Tibial nerve (tissue), 4 donors: ENCODE measurements at regions not wholly inside any gene's neighbourhood (a gene's known extent, or its start where the extent isn't known, plus 50 kb on each side); places are given as distances from the start of the nearest gene placed in this dataset.
A peak's percentile ranks its signal among the peaks of the same experiment; 100 is the strongest.

Experiments used
- DNase-seq, 2 donors: peaks; one replicate each; pipeline ENCODE4 v3.0.0-alpha.2; 2019; ENCODE audit warnings: low spot score in 2 of 2
- H3K27ac ChIP-seq, 4 donors: fragments of 200-600 bp; sonication (generic) in 3 of 4; one replicate each; pipeline ENCODE4 v1.5.1; 2017 to 2019; ENCODE audit warnings: mild to moderate bottlenecking in 1 of 4
- H3K27me3 ChIP-seq, 2 donors: fragments of 200-600 bp; sonication (generic) in 1 of 2; one replicate each; pipeline versions ENCODE4 v1.5.1 to v1.6.0; 2017 to 2019
- H3K36me3 ChIP-seq, 3 donors: fragments of 200-600 bp; sonication (generic); one replicate each; pipeline ENCODE4 v1.5.1; 2018 to 2019
- H3K4me1 ChIP-seq, 4 donors: fragments of 200-600 bp; sonication (generic) in 3 of 4; one replicate each; pipeline ENCODE4 v1.5.1; 2017 to 2019
- H3K4me3 ChIP-seq, 4 donors: fragments of 200-600 bp; sonication (generic) in 3 of 4; one replicate each; pipeline ENCODE4 v1.5.1; 2017 to 2019; ENCODE audit warnings: mild to moderate bottlenecking in 1 of 4, moderate library complexity in 1 of 4
- H3K9me3 ChIP-seq, 4 donors: fragments of 200-600 bp; sonication (generic) in 3 of 4; one replicate each; pipeline ENCODE4 v1.5.1; 2017 to 2019
- EP300 ChIP-seq, 2 donors: sonication (generic); formaldehyde crosslinking; IDR thresholded peaks; one replicate each; pipeline ENCODE4 v1.6.1; 2017; ENCODE audit warnings: antibody characterized with exemption in 2 of 2, mild to moderate bottlenecking in 1 of 2
- POLR2A ChIP-seq, 2 donors: fragments of 450-650 bp; IDR thresholded peaks; one replicate each; pipeline ENCODE4 v1.6.1; 2017; ENCODE audit warnings: antibody characterized with exemption in 2 of 2, mild to moderate bottlenecking in 2 of 2, moderate library complexity in 2 of 2
- WGBS, 2 donors: methylation state at CpG; one replicate each; pipeline ENCODE4 v1.1.5; 2018; 5-methylcytosine and 5-hydroxymethylcytosine counted together
- TF ChIP-seq, protein P1 (sequence below), 5 experiments: fragments of 200-600 bp in 3 of 5; fragments of 450-650 bp in 2 of 5; sonication (generic) in 3 of 5; IDR thresholded peaks; one replicate each; pipeline ENCODE4 v1.5.1; 2016 to 2019; ENCODE audit warnings: antibody characterized with exemption in 5 of 5, mild to moderate bottlenecking in 3 of 5, moderate library complexity in 2 of 5

DNA sequence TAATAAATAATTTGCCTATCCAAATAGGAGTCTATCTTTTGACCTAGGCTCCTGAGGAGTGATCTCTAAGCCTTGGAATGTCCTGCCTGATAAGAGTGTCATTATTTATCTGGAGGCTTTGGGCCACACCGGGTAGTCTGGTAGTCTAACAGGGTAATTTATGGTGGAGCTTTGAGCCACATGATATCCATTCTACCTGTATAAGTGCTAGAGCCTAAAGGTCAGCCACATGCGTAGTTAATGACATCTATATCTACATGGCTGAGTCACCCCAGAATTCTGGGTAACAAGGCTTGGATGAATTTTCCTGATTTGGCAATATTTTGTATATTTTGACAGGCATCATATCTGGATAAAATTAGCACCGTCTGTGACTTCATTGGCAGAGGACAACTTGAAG is 681.4 kb downstream of the MCTP2 start:
- no peak for DNase-seq
- H3K4me3 ChIP-seq: no peak overlapping the region
- no peak overlapping the region for H3K27ac ChIP-seq
- H3K4me1 ChIP-seq: peaks cover 0 to 5% (median 0%) of the 10 kb centered on the region in 4 donors
- peaks cover 0 to 19% (median 8%) of the 10 kb centered on the region in 4 donors for H3K9me3 ChIP-seq
- 75 to 81% methylated on average over 3 of the region's 3 CpGs for WGBS, 2 donors
- H3K27me3 ChIP-seq: no peaks in the 10 kb centered on the region
- TF ChIP-seq POLR2A (IDR thresholded peaks at IDR 0.05) (no peak), EP300 (IDR thresholded peaks at IDR 0.05) (no peak)
- TF ChIP-seq, protein P1, sequence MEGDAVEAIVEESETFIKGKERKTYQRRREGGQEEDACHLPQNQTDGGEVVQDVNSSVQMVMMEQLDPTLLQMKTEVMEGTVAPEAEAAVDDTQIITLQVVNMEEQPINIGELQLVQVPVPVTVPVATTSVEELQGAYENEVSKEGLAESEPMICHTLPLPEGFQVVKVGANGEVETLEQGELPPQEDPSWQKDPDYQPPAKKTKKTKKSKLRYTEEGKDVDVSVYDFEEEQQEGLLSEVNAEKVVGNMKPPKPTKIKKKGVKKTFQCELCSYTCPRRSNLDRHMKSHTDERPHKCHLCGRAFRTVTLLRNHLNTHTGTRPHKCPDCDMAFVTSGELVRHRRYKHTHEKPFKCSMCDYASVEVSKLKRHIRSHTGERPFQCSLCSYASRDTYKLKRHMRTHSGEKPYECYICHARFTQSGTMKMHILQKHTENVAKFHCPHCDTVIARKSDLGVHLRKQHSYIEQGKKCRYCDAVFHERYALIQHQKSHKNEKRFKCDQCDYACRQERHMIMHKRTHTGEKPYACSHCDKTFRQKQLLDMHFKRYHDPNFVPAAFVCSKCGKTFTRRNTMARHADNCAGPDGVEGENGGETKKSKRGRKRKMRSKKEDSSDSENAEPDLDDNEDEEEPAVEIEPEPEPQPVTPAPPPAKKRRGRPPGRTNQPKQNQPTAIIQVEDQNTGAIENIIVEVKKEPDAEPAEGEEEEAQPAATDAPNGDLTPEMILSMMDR (IDR thresholded peaks at IDR 0.05): no peak
- H3K36me3 ChIP-seq: no peaks in the 10 kb centered on the region

DNA sequence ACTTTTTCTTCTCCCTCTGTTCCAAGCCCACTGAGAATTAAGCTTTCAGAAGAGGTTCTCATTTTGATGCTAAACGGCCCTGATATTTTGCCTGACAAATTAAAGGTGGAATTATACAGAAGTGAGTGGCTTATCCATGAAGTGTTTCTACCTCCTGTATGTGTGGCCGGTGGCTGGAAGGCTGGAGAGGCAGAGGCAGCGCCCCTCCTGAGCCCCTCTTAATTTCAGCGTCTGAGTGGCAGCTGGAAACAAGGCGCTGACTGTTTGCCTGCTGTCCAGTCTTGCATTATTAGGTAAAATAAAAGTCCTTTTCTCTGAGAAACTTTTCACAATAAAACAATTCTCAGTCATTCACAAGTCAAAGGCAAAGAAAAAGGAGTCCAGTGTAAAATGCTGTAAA is 685.7 kb downstream of the MCTP2 start:
- no peaks in the 10 kb centered on the region for H3K36me3 ChIP-seq
- TF ChIP-seq POLR2A (IDR thresholded peaks at IDR 0.05): no peak
- no peak for TF ChIP-seq EP300 (IDR thresholded peaks at IDR 0.05)
- TF ChIP-seq, protein P1 (IDR thresholded peaks at IDR 0.05): no peak
- peak overlapping the region in 2 of 4 donors; percentile 32 to 77 for H3K27ac ChIP-seq
- 42 to 47% methylated on average over 5 of the region's 5 CpGs for WGBS, 2 donors
- no peak overlapping the region for H3K4me3 ChIP-seq
- H3K27me3 ChIP-seq: no peaks in the 10 kb centered on the region
- peaks cover 0 to 7% (median 0%) of the 10 kb centered on the region in 4 donors for H3K4me1 ChIP-seq
- no peak for DNase-seq
- H3K9me3 ChIP-seq: peaks cover 0 to under 1% (median 0%) of the 10 kb centered on the region in 4 donors

DNA sequence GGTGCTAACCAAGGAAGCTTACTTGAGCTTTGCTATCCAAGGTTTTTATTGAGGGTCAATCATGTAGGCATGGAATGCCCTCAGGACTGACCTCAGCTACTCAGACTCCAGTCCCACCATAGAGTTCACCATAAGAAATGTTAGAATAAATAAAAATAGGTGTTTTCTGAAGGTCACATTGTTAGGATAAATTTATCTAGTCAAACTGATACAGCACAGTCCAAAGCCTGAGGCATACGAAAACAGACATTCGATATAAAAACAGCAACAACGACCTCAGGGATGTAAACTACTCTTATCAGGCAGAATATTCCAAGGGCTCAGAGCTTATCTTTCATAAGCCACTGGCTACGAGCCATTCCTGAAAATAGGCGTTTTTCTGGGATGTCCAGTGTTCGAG is 690.6 kb downstream of the MCTP2 start:
- DNase-seq: no peak
- Histone ChIP-seq H3K9me3 (no peaks in the 10 kb centered on the region), H3K27me3 (no peaks in the 10 kb centered on the region), H3K4me1 (peaks cover 0 to 29% (median 3%) of the 10 kb centered on the region in 4 donors), H3K27ac (no peak overlapping the region), H3K4me3 (no peak overlapping the region), H3K36me3 (no peaks in the 10 kb centered on the region)
- WGBS, 2 donors: 56 to 58% methylated on average over 6 of the region's 6 CpGs
- no peak for TF ChIP-seq POLR2A (IDR thresholded peaks at IDR 0.05)
- TF ChIP-seq, protein P1 (IDR thresholded peaks at IDR 0.05): no peak
- no peak for TF ChIP-seq EP300 (IDR thresholded peaks at IDR 0.05)

DNA sequence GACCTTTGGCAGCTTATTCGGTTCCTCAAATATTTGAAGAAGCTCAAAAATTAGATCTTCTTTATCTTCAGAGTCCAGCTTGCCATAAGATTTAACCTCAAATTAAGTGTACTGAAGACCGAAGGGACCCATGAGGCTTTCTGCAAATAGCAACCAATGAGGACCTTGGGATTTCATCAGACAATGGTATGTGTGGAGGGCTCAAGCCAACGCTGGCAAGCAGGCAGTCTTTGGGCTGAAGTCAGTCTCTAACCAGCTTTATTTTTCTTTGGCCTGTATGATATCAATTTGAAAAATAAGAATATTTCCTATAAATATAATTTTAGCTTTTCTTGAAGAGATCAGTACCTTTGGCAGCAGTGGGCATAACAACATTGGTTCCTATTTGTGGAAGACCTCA is 692.7 kb downstream of the MCTP2 start:
- Histone ChIP-seq H3K27ac (no peak overlapping the region), H3K36me3 (no peaks in the 10 kb centered on the region), H3K4me1 (peaks cover 0 to 29% (median 0%) of the 10 kb centered on the region in 4 donors), H3K4me3 (no peak overlapping the region), H3K27me3 (no peaks in the 10 kb centered on the region), H3K9me3 (no peaks in the 10 kb centered on the region)
- WGBS, 2 donors: 60 to 61% methylated on average over 3 of the region's 3 CpGs
- peak in 1 of 2 donors; percentile 26 for TF ChIP-seq EP300 (IDR thresholded peaks at IDR 0.05)
- TF ChIP-seq, protein P1 (IDR thresholded peaks at IDR 0.05): no peak
- TF ChIP-seq POLR2A (IDR thresholded peaks at IDR 0.05): no peak
- no peak for DNase-seq

DNA sequence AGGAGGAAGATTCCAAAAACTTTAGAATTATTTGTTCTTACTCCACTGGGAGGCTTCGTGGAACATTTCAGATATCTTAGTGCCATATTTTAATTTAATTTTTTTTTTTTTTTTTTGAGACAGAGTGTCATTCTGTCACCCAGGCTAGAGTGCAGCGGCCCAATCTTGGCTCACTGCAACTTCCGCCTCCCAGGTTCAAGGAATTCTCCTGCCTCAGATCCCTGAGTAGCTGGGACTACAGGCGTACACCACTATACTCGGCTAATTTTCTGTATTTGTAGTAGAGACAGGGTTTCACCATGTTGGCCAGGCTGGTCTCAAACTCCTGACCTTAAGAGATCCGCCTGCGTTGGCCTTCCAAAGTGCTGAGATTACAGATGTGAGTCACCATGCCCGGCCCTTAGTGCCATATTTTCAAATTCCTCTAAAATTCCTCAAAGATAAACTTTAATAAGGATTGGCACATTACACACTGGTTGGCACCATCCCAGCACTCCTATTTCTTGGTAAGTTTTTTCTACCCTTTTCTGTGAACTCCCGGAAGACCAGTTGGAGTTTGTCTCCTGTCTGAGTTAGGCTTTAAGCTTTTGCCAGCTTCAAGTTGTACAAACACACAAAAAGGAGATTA is 693.7 kb downstream of the MCTP2 start:
- Histone ChIP-seq H3K27me3 (no peaks in the 10 kb centered on the region), H3K4me1 (peaks cover 0 to 29% (median 0%) of the 10 kb centered on the region in 4 donors), H3K9me3 (no peaks in the 10 kb centered on the region), H3K4me3 (no peak overlapping the region), H3K27ac (peak overlapping the region in 1 of 4 donors; percentile 26), H3K36me3 (no peaks in the 10 kb centered on the region)
- peak in 1 of 2 donors; percentile 15 for DNase-seq
- TF ChIP-seq EP300 (IDR thresholded peaks at IDR 0.05) (no peak), POLR2A (IDR thresholded peaks at IDR 0.05) (no peak)
- TF ChIP-seq, protein P1 (IDR thresholded peaks at IDR 0.05): no peak
- 54 to 70% methylated on average over 9 of the region's 9 CpGs for WGBS, 2 donors
